NCI-H510A (cell line): ENCODE measurements at regions not wholly inside any gene's neighbourhood (a gene's known extent, or its start where the extent isn't known, plus 50 kb on each side); places are given as distances from the start of the nearest gene placed in this dataset.
"Not testable (repeated sequence)": the region's sequence is repeated elsewhere in the genome, so short reads cannot be mapped to it uniquely, and the experiment has no call there.

Source experiments
- DNase-seq: peaks from one replicate; lab custom pipeline; 2025; lab: John Stamatoyannopoulos, UW

DNA sequence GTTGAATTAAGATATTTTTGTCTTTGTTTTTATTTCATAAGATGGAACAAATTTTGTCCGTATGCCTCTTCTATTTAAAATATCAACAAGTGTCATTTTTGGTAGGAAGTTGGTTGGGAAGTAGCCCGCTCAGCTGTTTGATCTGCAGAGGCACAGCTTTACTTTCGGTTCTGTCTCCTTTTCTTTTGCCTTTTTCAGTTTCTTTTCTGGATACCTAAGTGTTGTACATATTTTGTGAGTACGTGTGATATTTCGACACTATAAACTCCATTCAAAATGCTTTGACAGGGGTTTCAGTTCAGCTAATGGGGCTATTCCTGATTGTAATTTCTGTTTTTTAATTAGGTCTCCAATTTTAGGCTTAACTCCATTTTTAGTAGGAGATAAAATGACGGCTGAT, 1785.0 kb upstream of the LRRTM1 start:
- DNase-seq, result no peak

- no peak for DNase-seq
Observed at GRCh38 chr2:82084679-82085392, 1780.3 kb upstream of the LRRTM1 start.

- no peak for DNase-seq
Observed at GRCh38 chr2:82075875-82076274, 1771.3 kb upstream of the LRRTM1 start.

DNA sequence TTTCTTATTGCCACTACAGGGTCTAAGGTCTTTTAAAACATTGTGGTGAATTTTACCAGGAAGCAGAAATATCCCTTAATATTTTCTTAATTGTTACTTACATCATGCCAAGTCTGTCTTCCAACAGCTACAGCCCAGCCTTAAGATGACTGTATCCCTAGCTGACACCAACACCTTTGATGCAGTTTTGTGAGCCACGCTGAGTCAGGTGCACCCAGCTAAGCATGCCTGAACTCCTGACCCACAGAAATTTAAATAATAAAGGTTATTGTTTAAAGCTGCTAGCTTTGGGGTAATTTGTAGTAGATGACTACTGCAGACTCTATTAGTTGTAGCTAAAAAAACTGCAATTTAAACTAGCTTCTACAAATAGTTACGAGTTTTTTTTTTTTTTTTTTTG, 1757.9 kb upstream of the LRRTM1 start:
- no peak for DNase-seq

DNA sequence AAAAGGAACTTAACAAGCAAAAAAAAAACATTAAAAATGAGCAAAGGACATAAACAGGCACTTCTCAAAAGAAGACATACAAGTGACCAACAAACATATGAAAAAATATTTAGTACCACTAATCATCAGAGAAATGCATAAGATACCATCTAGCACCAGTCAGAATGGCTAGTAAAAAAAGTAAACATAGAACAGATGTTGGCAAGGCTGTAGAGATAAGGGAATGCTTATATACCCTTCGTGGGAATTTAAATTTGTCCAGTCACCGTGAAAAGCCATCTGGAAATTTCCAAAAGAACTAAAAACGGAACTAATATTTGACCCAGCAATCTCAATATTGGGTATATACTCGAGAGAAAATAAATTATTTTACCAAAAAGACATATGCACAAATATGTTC, 1751.3 kb upstream of the LRRTM1 start:
- no peak for DNase-seq

DNA sequence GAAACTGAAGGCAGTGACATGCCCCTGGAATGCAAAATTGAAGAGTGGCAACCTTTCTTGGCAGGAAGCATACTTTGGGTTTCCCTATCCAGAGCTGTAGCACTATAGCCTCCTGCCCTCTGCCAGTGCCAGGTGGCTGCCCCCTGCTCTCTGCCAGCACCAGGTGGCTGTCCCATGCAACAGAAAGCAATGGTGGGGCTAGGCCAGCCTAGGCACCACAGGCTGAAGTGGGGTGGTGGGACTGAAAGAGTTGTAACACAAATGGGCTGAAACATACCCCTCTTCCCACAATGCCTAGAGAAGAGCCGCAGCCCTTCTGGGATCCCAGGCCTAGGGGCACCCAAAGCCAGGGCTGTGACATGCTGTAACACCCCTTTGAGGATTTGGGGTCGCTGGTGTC, 1739.3 kb upstream of the LRRTM1 start:
- DNase-seq, result no peak

DNA sequence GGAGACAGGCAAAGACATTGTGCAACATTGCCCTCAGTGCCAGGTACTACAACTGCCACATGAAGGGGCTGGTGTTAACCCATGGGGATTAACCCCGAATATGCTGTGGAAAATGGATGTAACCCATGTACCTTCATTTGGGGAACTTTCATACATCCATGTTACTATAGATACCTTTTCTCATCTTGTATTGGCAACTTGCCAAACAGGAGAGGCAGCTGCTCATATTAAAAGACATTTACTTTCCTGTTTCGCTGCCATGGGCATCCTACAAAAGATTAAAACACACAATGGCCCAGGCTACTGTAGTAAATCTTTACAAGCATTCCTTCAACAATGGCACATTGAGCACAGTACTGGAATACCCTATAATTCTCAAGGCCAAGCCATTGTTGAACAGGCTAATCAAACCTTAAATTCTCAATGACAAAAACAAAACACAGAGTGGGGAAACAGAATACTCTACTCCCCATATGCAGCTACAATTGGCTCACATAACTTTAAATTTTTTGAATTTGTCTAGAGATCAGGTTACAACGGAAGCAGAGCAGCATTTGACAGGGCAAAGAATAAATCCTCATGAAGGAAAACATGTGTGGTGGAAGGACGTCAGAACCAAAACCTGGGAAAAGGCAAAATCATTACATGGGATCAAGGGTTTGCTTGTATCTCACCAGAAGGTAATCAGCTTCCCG, 1723.5 kb upstream of the LRRTM1 start:
- DNase-seq, result peak; percentile 33

DNA sequence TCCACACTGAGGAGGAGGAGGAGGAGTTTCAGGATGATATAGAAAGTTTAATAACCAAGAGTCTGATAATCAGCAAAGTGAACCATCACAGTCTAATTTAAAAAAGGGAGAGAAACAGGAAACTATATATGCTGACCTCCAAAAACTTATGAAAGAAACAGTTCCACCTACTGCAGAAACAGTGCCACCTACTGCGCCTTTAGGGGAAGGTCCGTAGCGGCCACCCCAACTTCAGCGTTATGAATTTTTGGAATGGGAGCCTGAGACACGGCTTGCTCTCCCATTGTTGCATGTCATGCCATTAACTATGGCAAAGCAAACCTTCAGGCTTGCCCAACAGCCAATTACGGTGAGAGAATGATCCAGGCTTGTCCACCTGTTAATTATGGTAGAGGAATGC, 1719.2 kb upstream of the LRRTM1 start:
- DNase-seq, result no peak

DNA sequence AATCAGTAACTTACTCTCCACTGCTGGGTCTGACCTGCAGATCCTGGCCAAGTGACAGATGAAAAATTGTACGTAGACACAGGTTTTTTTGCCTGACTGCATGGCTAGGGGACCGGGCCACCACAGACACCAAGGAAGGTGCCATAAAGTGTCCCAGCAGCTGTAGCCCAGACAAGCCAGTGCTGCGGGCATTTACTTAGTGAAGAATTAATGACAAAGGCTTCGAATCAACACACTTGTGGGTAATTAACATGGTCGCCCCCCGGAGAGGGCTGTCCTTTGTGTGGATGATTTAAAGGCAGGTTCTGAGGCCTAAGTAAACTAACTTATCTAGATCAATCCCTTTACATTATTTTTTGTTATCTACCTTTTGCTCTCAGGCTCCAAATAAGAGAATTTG, 1709.1 kb upstream of the LRRTM1 start:
- DNase-seq, result no peak

GRCh38 chr2:82007071-82007664, 1702.6 kb upstream of the LRRTM1 start:
- no peak for DNase-seq

DNA sequence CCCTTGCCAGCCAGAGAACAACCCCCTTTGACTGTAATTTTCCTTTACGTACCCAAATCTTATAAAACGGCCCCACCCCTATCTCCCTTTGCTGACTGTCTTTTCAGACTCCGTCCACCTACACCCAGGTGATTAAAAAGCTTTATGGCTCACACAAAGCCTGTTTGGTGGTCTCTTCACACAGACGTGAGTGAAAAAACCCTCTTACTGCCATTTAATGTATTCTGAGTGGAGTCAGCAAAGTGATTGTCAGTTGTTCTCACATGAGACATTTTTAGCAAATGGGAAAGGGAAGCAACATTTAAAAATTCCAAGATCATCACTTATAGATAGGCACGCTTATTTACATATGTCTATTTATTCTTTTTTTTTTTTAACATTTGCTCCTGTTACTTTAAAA, 1701.3 kb upstream of the LRRTM1 start:
- not testable (repeated sequence) for DNase-seq

DNA sequence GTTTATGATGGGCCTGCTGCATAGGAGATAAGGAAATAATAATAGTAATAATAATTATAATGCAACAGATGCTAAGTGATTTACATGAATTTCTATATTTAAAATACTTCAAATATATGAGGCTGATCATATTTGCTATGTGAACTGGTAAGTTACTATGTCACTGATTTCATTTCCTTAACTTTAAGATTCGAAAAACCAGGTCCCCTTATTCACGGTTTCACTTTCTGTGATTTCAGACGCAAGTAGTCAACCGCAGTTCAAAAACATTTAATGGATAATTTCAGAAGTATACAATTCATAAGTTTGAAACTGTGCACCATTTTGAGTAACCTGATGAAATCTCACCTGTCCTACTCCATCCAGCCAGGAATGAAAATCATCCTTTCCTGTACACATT, 1697.1 kb upstream of the LRRTM1 start:
- DNase-seq, result no peak

- no peak for DNase-seq
Observed at GRCh38 chr2:82000606-82001005, 1696.1 kb upstream of the LRRTM1 start.

GRCh38 chr2:81996332-81996731, 1691.8 kb upstream of the LRRTM1 start:
- no peak for DNase-seq

GRCh38 chr2:81991282-81991681, 1686.7 kb upstream of the LRRTM1 start:
- no peak for DNase-seq

- no peak for DNase-seq
Observed at GRCh38 chr2:81987370-81987769, 1682.8 kb upstream of the LRRTM1 start.

GRCh38 chr2:81984969-81985637, 1680.6 kb upstream of the LRRTM1 start:
- DNase-seq, result no peak

GRCh38 chr2:81981585-81981984, 1677.0 kb upstream of the LRRTM1 start:
- no peak for DNase-seq

DNA sequence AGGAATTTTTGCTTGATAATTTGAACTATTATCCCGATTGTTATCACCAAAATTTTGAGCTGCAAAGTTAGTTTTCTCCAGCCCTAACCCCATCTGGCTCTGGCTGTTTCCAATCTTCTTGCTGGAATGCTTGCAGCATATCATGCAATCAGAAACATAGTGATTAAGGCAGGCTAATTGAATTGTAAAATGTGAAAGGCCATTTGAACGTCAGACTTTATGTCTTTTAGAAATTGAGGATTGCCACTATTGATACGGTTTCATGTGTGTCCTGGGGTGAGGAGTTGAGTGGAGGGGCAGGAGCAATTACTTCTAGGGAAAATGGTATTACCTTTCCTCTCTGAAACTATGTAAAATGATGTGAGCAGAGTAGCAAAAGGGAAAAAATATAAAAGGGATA, 1674.5 kb upstream of the LRRTM1 start:
- DNase-seq, result no peak

DNA sequence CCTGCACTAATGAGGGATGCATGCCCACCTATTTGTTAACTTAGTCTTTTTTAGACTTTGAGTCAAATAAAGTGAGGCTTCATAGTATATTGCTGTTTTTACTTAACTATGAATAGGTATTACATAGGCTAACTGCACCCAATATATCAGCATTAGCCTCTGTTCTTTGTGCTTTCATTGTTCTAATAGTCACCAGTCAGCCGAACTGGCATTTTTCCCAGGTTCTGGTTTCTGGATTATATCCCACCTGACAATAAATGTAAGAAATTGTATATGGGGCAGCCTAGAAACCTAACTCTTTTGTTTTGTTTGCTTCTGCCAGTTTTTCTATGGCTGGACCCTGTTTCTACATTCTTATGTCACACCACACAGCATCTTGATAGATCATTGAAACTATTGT, 1672.4 kb upstream of the LRRTM1 start:
- no peak for DNase-seq

GRCh38 chr2:81974216-81974615, 1669.7 kb upstream of the LRRTM1 start:
- no peak for DNase-seq

- no peak for DNase-seq
Observed at GRCh38 chr2:81942876-81943275, 1638.3 kb upstream of the LRRTM1 start.

- no peak for DNase-seq
Observed at GRCh38 chr2:81942136-81942680, 1637.7 kb upstream of the LRRTM1 start.
